Endothelial cell of umbilical vein (primary cell): ENCODE measurements at regions not wholly inside any gene's neighbourhood (a gene's known extent, or its start where the extent isn't known, plus 50 kb on each side); places are given as distances from the start of the nearest gene placed in this dataset.

Experiments used
- BruUV-seq: library from RNA; stranded (reverse); fragments of 400-500 nt; replicated peaks from 2 replicates; lab custom pipeline; 2021; lab: Mats Ljungman, UMichigan
- CTCF ChIA-PET: fragments of 300-600, 350-600 bp; sonication (Branson Sonifier 250); formaldehyde crosslinking; loops from one replicate; lab custom pipeline; 2021; ENCODE audit warnings: antibody characterized with exemption, inconsistent platforms; lab: Charles Lee
- POLR2A ChIA-PET: fragments of 300-600, 350-600 bp; sonication (Branson Sonifier 250); formaldehyde crosslinking; loops from one replicate; lab custom pipeline; 2021; ENCODE audit warnings: antibody characterized with exemption, inconsistent platforms; lab: Charles Lee
- DNase-seq: peaks from one replicate; pipeline ENCODE4 v3.0.0-alpha.2; 2011; ENCODE audit warnings: low read depth, low spot score
- FAIRE-seq: peaks from 2 replicates; lab custom pipeline; 2011; peaks lifted over from hg19 to GRCh38; lab: Jason Lieb, UNC
- H2AFZ ChIP-seq: 2 replicates; pipeline ENCODE4 v1.6.0; 2012; ENCODE audit warnings: low read depth, low read length, control low read depth, inconsistent platforms
- H3K27ac ChIP-seq: 2 replicates; pipeline ENCODE4 v1.5.1; 2011; ENCODE audit warnings: low read depth, mild to moderate bottlenecking, control low read depth, low read length, moderate library complexity; ENCODE audit not compliant: insufficient read depth
- H3K27me3 ChIP-seq, 2 experiments: 2 replicates each; pipeline versions ENCODE4 v1.6.0 to v1.6.1; 2011; ENCODE audit warnings: low read length in 2 of 2, mixed read lengths in 1 of 2; ENCODE audit not compliant: control insufficient read depth in 2 of 2, insufficient read depth in 2 of 2
- H3K36me3 ChIP-seq, 2 experiments: 2 replicates in 1 of 2; 3 replicates in 1 of 2; pipeline ENCODE4 v1.5.1; 2011; ENCODE audit warnings: low read length in 2 of 2, mild to moderate bottlenecking in 1 of 2, moderate library complexity in 1 of 2; ENCODE audit not compliant: control insufficient read depth in 2 of 2, insufficient read depth in 2 of 2; ENCODE audit errors: extremely low read depth in 1 of 2
- H3K4me1 ChIP-seq: 3 replicates; pipeline ENCODE4 v1.5.1; 2011; ENCODE audit warnings: mild to moderate bottlenecking, low read length; ENCODE audit not compliant: control insufficient read depth, insufficient read depth; ENCODE audit errors: extremely low read depth
- H3K4me2 ChIP-seq: 2 replicates; pipeline ENCODE4 v1.6.1; 2011; ENCODE audit warnings: low read length, control low read depth, mixed read lengths; ENCODE audit not compliant: insufficient read depth
- H3K4me3 ChIP-seq, 3 experiments: fragments of 200-600 bp in 1 of 3; sonication (generic), shearing (Covaris generic) in 1 of 3; replicated peaks in 1 of 3; 2 replicates each; pipeline ENCODE4 v1.5.1; 2011 to 2016; ENCODE audit warnings: control low read depth in 3 of 3, low read length in 3 of 3, mild to moderate bottlenecking in 2 of 3, inconsistent platforms in 1 of 3, low read depth in 1 of 3, moderate library complexity in 1 of 3; ENCODE audit not compliant: insufficient read depth in 1 of 3
- H3K79me2 ChIP-seq: 2 replicates; pipeline ENCODE4 v1.6.0; 2012; ENCODE audit warnings: low read length, inconsistent platforms; ENCODE audit not compliant: control insufficient read depth, insufficient read depth
- H3K9ac ChIP-seq: replicated peaks from 2 replicates; pipeline ENCODE3; 2011; ENCODE audit warnings: low read length, control low read depth; ENCODE audit not compliant: insufficient read depth; ENCODE audit errors: extremely low read depth
- H3K9me1 ChIP-seq: replicated peaks from 3 replicates; pipeline ENCODE4 v1.6.0; 2011; ENCODE audit warnings: mild to moderate bottlenecking, low read length; ENCODE audit not compliant: control insufficient read depth, insufficient read depth; ENCODE audit errors: extremely low read depth
- H3K9me3 ChIP-seq: replicated peaks from 2 replicates; pipeline ENCODE4 v1.5.1; 2012; ENCODE audit warnings: low read length, inconsistent platforms; ENCODE audit not compliant: control insufficient read depth, insufficient read depth
- H4K20me1 ChIP-seq: replicated peaks from 2 replicates; pipeline ENCODE3; 2011; ENCODE audit warnings: mild to moderate bottlenecking, low read length; ENCODE audit not compliant: control insufficient read depth, insufficient read depth; ENCODE audit errors: extremely low read depth
- CTCF ChIP-seq, 2 donors: IDR thresholded peaks; 1 replicate in 1 of 2; 2 replicates in 1 of 2; pipeline ENCODE4 v1.5.1; 2011; ENCODE audit warnings: low read length in 2 of 2, mild to moderate bottlenecking in 2 of 2, moderate library complexity in 2 of 2, control low read depth in 1 of 2, inconsistent platforms in 1 of 2, low read depth in 1 of 2; ENCODE audit not compliant: insufficient read depth in 1 of 2; ENCODE audit errors: extremely low read depth in 1 of 2
- EZH2 ChIP-seq: IDR thresholded peaks from 2 replicates; pipeline ENCODE4 v1.6.1; 2012; ENCODE audit warnings: borderline replicate concordance, low read depth, mild to moderate bottlenecking, moderate library complexity, low read length, inconsistent platforms; ENCODE audit not compliant: severe bottlenecking
- FOS ChIP-seq: IDR thresholded peaks from 2 replicates; pipeline ENCODE4 v1.6.1; 2011; ENCODE audit warnings: mild to moderate bottlenecking, low read length, moderate library complexity, borderline replicate concordance; ENCODE audit not compliant: insufficient read depth
- GATA2 ChIP-seq: IDR thresholded peaks from 2 replicates; pipeline ENCODE4 v1.7.0; 2011; ENCODE audit warnings: low read depth, mild to moderate bottlenecking, moderate library complexity, mixed read lengths, low read length; ENCODE audit not compliant: insufficient read length, insufficient read depth
- JUN ChIP-seq: IDR thresholded peaks from 2 replicates; pipeline ENCODE4 v1.6.1; 2011; ENCODE audit warnings: borderline replicate concordance, low read depth; ENCODE audit not compliant: insufficient read length, insufficient read depth
- MAX ChIP-seq: IDR thresholded peaks from 2 replicates; pipeline ENCODE4 v1.6.1; 2011; ENCODE audit not compliant: insufficient read depth, insufficient read length
- MYC ChIP-seq: IDR thresholded peaks from one replicate; pipeline ENCODE4 v1.6.1; 2011; ENCODE audit warnings: mild to moderate bottlenecking, low read depth, low read length
- POLR2A ChIP-seq: IDR thresholded peaks from 2 replicates; pipeline ENCODE4 v1.6.1; 2012; ENCODE audit warnings: low read depth, mild to moderate bottlenecking, control low read depth, low read length
- POLR2AphosphoS5 ChIP-seq: IDR thresholded peaks from 2 replicates; pipeline ENCODE4 v1.6.1; 2012; ENCODE audit warnings: low read depth, mild to moderate bottlenecking, control low read depth, low read length, moderate library complexity; ENCODE audit not compliant: insufficient read depth
- dilution Hi-C: fragments of 300-500 bp; cut with MboI; formaldehyde crosslinking; loops from one replicate; pipeline ENCODE4 v1.15.0; 2019; ENCODE audit warnings: low sequenced_read_pairs; ENCODE audit not compliant: extremely low pct_ligation_motif_present
- intact Hi-C: fragments of 100-400 bp; cut with micrococcal nuclease; formaldehyde crosslinking; loops from one replicate; pipeline ENCODE4 v1.10.0; 2022

- no peaks in the 10 kb centered on the region for H3K9me1 ChIP-seq
- no peaks in the 10 kb centered on the region for H3K4me1 ChIP-seq
- H2AFZ ChIP-seq, result no peak overlapping the region
- TF ChIP-seq POLR2A, result no peak
- TF ChIP-seq CTCF (IDR thresholded peaks at IDR 0.05; ENCODE audit: extremely low read depth in 1 of 2, insufficient read depth in 1 of 2, low read depth in 1 of 2, low read length in 2 of 2), result no peak
- no peak for TF ChIP-seq FOS
- TF ChIP-seq JUN, result no peak
- no peak for TF ChIP-seq MAX
- no peak for TF ChIP-seq POLR2AphosphoS5
- no peak for TF ChIP-seq EZH2
- no peak for TF ChIP-seq GATA2
- TF ChIP-seq MYC, result no peak
- FAIRE-seq, result no peak
- CTCF ChIA-PET, result interaction anchor here (2.2 kb wide), 1 partner anchor 167 kb away, joined by 10 read pairs; no protein-coding TSS in a partner anchor
- H3K9ac ChIP-seq, result no peak overlapping the region
- intact Hi-C loops, result no loop called here
- POLR2A ChIA-PET, result no interaction called here
- no peaks in the 10 kb centered on the region for H3K36me3 ChIP-seq
- no peak overlapping the region for H3K4me2 ChIP-seq
- no peaks in the 10 kb centered on the region for H3K9me3 ChIP-seq
- BruUV-seq, result no TSS peak
- H4K20me1 ChIP-seq, result no peaks in the 10 kb centered on the region
- H3K27ac ChIP-seq, result no peak overlapping the region
- H3K79me2 ChIP-seq, result no peaks in the 10 kb centered on the region
- H3K27me3 ChIP-seq, result no peaks in the 10 kb centered on the region
- no peak overlapping the region for H3K4me3 ChIP-seq
- DNase-seq, result no peak
- dilution Hi-C loops, result no loop called here
Measured at GRCh38 chr7:15888090-15888489, 201.6 kb upstream of the MEOX2 start.
